Hepatocyte (in vitro differentiated cells): ENCODE measurements at regions not wholly inside any gene's neighbourhood (a gene's known extent, or its start where the extent isn't known, plus 50 kb on each side); places are given as distances from the start of the nearest gene placed in this dataset.

ENCODE experiments used
- DNase-seq: peaks from one replicate; pipeline ENCODE4 v3.0.0-alpha.2; 2016; ENCODE audit warnings: low spot score
- H2AFZ ChIP-seq: fragments of 200-600 bp; sonication (generic); 2 replicates; pipeline ENCODE4 v1.6.0; 2016; ENCODE audit warnings: antibody characterized with exemption, mild to moderate bottlenecking
- H3K27ac ChIP-seq: fragments of 200-600 bp; sonication (generic); 2 replicates; pipeline ENCODE4 v1.5.1; 2016; ENCODE audit warnings: mild to moderate bottlenecking
- H3K27me3 ChIP-seq: fragments of 200-600 bp; sonication (generic); 2 replicates; pipeline ENCODE4 v1.6.1; 2016
- H3K36me3 ChIP-seq: fragments of 200-600 bp; sonication (generic); replicated peaks from 2 replicates; pipeline ENCODE4 v1.5.1; 2016; ENCODE audit warnings: low read depth; ENCODE audit not compliant: insufficient read depth
- H3K4me1 ChIP-seq: fragments of 200-600 bp; sonication (generic); 2 replicates; pipeline ENCODE4 v1.5.1; 2016; ENCODE audit warnings: mild to moderate bottlenecking, moderate library complexity; ENCODE audit not compliant: insufficient read depth
- H3K4me2 ChIP-seq: fragments of 200-600 bp; sonication (generic); 2 replicates; pipeline ENCODE4 v1.6.0; 2016
- H3K4me3 ChIP-seq: fragments of 200-600 bp; sonication (generic); 2 replicates; pipeline ENCODE4 v1.5.1; 2016; ENCODE audit warnings: mild to moderate bottlenecking
- H3K79me2 ChIP-seq: fragments of 200-600 bp; sonication (generic); 2 replicates; pipeline ENCODE4 v1.6.0; 2017; ENCODE audit warnings: mild to moderate bottlenecking
- H3K9me2 ChIP-seq: fragments of 200-600 bp; sonication (generic); replicated peaks from 2 replicates; pipeline ENCODE4 v1.6.0; 2017; ENCODE audit warnings: mild to moderate bottlenecking; ENCODE audit not compliant: insufficient read depth
- H3K9me3 ChIP-seq: fragments of 200-600 bp; sonication (generic); 2 replicates; pipeline ENCODE4 v1.5.1; 2016; ENCODE audit warnings: low read depth, mild to moderate bottlenecking
- H4K20me1 ChIP-seq: fragments of 200-600 bp; sonication (generic); 2 replicates; pipeline ENCODE4 v1.6.0; 2016; ENCODE audit warnings: mild to moderate bottlenecking; ENCODE audit not compliant: insufficient read depth, poor library complexity, severe bottlenecking
- CTCF ChIP-seq: fragments of 200-600 bp; sonication (generic); IDR thresholded peaks from 2 replicates; pipeline ENCODE4 v1.5.1; 2016; ENCODE audit warnings: antibody characterized with exemption, mild to moderate bottlenecking; ENCODE audit not compliant: poor library complexity
- EZH2 ChIP-seq: fragments of 200-600 bp; sonication (generic); IDR thresholded peaks from 2 replicates; pipeline ENCODE4 v1.6.1; 2016; ENCODE audit warnings: antibody characterized with exemption, mild to moderate bottlenecking, borderline replicate concordance
- EZH2phosphoT487 ChIP-seq: fragments of 200-600 bp; sonication (generic); IDR thresholded peaks from one replicate; pipeline ENCODE4 v1.6.1; 2018; ENCODE audit warnings: antibody characterized with exemption, mild to moderate bottlenecking, low read depth, moderate library complexity; ENCODE audit not compliant: unreplicated experiment, severe bottlenecking
- WGBS: methylation state at CpG from one replicate; pipeline ENCODE4 v1.1.6; 2016; ENCODE audit warnings: low lambda C conversion rate; ENCODE audit errors: missing lambda C conversion rate; 5-methylcytosine and 5-hydroxymethylcytosine counted together

GRCh38 chr1:80403471-80403893 is 1397.0 kb upstream of the ADGRL4 start:
- H3K4me2 ChIP-seq = peak overlapping the region; percentile 24
- no peaks in the 10 kb centered on the region for H3K9me3 ChIP-seq
- no peak for TF ChIP-seq EZH2phosphoT487
- TF ChIP-seq CTCF = no peak
- TF ChIP-seq EZH2 = no peak
- 50% methylated on average over 4 of the region's 4 CpGs for WGBS
- H3K4me1 ChIP-seq = no peaks in the 10 kb centered on the region
- H4K20me1 ChIP-seq = no peaks in the 10 kb centered on the region
- H3K27ac ChIP-seq = no peak overlapping the region
- no peak for DNase-seq
- H3K9me2 ChIP-seq = no peaks in the 10 kb centered on the region
- H2AFZ ChIP-seq = no peak overlapping the region
- H3K79me2 ChIP-seq = no peaks in the 10 kb centered on the region
- H3K27me3 ChIP-seq = no peaks in the 10 kb centered on the region
- H3K4me3 ChIP-seq = no peak overlapping the region
- no peaks in the 10 kb centered on the region for H3K36me3 ChIP-seq

- TF ChIP-seq CTCF (no peak), EZH2 (no peak), EZH2phosphoT487 (no peak)
- H3K4me3 ChIP-seq = no peak overlapping the region
- H3K27ac ChIP-seq = no peak overlapping the region
- H3K9me3 ChIP-seq = no peaks in the 10 kb centered on the region
- no peaks in the 10 kb centered on the region for H4K20me1 ChIP-seq
- H3K4me2 ChIP-seq = no peak overlapping the region
- no peak overlapping the region for H2AFZ ChIP-seq
- H3K27me3 ChIP-seq = no peaks in the 10 kb centered on the region
- no peaks in the 10 kb centered on the region for H3K9me2 ChIP-seq
- no peaks in the 10 kb centered on the region for H3K4me1 ChIP-seq
- no peak for DNase-seq
- WGBS = 46% methylated on average over 3 of the region's 3 CpGs
- no peaks in the 10 kb centered on the region for H3K36me3 ChIP-seq
- no peaks in the 10 kb centered on the region for H3K79me2 ChIP-seq
Measured at GRCh38 chr1:80402625-80403024, 1396.1 kb upstream of the ADGRL4 start.

GRCh38 chr1:80401757-80402156 is 1395.2 kb upstream of the ADGRL4 start:
- Histone ChIP-seq H4K20me1 (no peaks in the 10 kb centered on the region), H3K79me2 (no peaks in the 10 kb centered on the region), H2AFZ (no peak overlapping the region), H3K4me3 (no peak overlapping the region), H3K36me3 (no peaks in the 10 kb centered on the region), H3K27me3 (no peaks in the 10 kb centered on the region), H3K27ac (no peak overlapping the region), H3K9me2 (no peaks in the 10 kb centered on the region), H3K4me1 (no peaks in the 10 kb centered on the region), H3K4me2 (no peak overlapping the region), H3K9me3 (no peaks in the 10 kb centered on the region)
- 61% methylated on average over 1 of the region's 1 CpG for WGBS
- TF ChIP-seq EZH2phosphoT487 (no peak), CTCF (no peak), EZH2 (no peak)
- no peak for DNase-seq

DNA sequence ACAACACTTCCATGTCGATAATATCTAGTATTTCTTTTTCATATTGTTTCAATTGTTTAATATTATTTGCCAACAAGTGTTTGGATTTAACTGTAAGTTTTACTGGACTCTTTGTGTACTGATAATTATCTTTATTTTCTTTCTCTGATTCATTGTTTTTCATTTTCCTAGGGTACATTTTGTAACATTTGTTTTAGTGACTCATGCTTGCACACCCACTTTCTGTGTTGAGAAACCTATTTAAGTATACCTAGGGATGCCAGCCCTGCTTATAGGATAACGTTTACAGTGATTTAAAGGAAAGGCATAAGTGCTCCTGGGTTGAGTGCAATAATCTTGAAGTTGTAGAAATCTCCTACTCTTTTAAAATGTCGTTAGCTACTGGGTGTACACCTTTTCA is 1386.0 kb upstream of the ADGRL4 start:
- 64% methylated on average over 3 of the region's 3 CpGs for WGBS
- Histone ChIP-seq H2AFZ (no peak overlapping the region), H4K20me1 (no peaks in the 10 kb centered on the region), H3K79me2 (no peaks in the 10 kb centered on the region), H3K4me3 (no peak overlapping the region), H3K4me2 (no peak overlapping the region), H3K27me3 (no peaks in the 10 kb centered on the region), H3K9me3 (no peaks in the 10 kb centered on the region), H3K9me2 (no peaks in the 10 kb centered on the region), H3K4me1 (no peaks in the 10 kb centered on the region), H3K27ac (no peak overlapping the region), H3K36me3 (no peaks in the 10 kb centered on the region)
- no peak for TF ChIP-seq EZH2
- no peak for TF ChIP-seq CTCF
- no peak for TF ChIP-seq EZH2phosphoT487
- DNase-seq = peak; percentile 29
